C4-2B (cell line): ENCODE measurements at regions not wholly inside any gene's neighbourhood (a gene's known extent, or its start where the extent isn't known, plus 50 kb on each side); places are given as distances from the start of the nearest gene placed in this dataset.

ENCODE experiments used
- ZFX ChIP-seq: fragments of 450-650 bp; IDR thresholded peaks from 2 replicates; pipeline ENCODE4 v1.6.1; 2017
- TF ChIP-seq, protein P1 (sequence below): fragments of 450-650 bp; conservative IDR thresholded peaks from 2 replicates; pipeline ENCODE4 v1.5.1; 2017; ENCODE audit warnings: mild to moderate bottlenecking

DNA sequence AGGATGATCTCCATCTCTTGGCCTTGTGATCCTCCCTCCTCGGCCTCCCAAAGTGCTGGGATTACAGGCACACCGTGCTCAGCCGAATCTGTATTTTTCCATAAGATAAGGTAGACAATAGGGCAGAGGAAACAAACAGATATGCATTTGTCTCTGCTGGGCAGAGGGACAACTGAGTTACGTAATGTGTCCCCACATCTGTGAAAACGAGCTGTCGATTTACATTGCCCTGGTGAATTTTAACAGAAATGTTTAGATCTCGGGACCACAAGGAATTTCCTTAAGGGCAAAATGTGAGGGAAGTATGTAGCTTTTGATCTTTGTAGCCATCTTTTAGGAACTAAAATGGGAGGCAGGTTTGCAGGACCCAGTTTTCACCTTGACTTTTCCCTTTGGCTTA lies 189.7 kb downstream of the TRIML1 start:
- TF ChIP-seq, protein P1, sequence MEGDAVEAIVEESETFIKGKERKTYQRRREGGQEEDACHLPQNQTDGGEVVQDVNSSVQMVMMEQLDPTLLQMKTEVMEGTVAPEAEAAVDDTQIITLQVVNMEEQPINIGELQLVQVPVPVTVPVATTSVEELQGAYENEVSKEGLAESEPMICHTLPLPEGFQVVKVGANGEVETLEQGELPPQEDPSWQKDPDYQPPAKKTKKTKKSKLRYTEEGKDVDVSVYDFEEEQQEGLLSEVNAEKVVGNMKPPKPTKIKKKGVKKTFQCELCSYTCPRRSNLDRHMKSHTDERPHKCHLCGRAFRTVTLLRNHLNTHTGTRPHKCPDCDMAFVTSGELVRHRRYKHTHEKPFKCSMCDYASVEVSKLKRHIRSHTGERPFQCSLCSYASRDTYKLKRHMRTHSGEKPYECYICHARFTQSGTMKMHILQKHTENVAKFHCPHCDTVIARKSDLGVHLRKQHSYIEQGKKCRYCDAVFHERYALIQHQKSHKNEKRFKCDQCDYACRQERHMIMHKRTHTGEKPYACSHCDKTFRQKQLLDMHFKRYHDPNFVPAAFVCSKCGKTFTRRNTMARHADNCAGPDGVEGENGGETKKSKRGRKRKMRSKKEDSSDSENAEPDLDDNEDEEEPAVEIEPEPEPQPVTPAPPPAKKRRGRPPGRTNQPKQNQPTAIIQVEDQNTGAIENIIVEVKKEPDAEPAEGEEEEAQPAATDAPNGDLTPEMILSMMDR = no peak
- TF ChIP-seq ZFX = no peak
